ENCODE measurements at regions not wholly inside any gene's neighbourhood (a gene's known extent, or its start where the extent isn't known, plus 50 kb on each side); places are given as distances from the start of the nearest gene placed in this dataset.
A peak's percentile ranks its signal among the peaks of the same experiment; 100 is the strongest.
"Not testable (repeated sequence)": the region's sequence is repeated elsewhere in the genome, so short reads cannot be mapped to it uniquely, and the experiment has no call there.

DNA sequence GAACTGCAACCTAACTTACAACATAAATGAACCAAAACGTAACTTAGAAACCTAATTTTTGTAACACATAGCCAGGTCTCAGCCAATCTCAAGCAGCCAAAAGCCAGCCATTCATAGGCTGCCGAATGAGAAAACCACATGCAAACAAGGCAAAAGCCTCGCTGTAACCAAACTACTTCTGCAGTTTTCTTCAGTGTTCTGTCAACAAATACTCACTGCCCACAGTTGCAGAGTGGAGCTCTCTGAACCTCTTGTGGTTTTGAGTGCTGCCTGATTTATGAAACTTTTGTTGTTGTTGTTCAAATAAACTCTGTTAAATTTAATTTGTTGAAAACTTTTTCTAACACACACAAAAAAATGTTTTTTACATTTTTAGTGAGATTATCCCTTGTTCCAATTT, 251.2 kb downstream of the PAPSS1 start:
- no peak for DNase-seq (ENCODE audit: low spot score)

GRCh38 chr4:107468156-107468555, 251.9 kb downstream of the PAPSS1 start:
- no peak for DNase-seq (ENCODE audit: low spot score)

DNA sequence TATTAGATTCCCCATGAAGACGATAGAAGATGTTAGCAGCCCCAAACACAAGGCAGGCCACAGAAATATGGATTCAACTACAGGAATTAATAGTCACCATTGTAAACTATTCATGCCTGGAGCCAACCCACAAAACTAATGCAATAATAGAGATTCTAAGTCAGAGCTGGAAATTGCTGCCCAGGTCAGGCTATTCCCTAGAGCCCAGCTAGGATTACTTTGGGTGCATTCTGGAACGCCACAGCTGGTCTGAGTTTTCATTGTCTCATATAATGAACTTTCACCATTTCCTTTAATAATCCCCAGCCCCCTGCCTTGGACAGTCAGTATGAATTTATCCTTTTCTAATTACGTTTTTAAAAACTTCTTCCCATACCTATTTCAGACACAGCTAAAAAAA, 252.6 kb downstream of the PAPSS1 start:
- no peak for DNase-seq (ENCODE audit: low spot score)

DNA sequence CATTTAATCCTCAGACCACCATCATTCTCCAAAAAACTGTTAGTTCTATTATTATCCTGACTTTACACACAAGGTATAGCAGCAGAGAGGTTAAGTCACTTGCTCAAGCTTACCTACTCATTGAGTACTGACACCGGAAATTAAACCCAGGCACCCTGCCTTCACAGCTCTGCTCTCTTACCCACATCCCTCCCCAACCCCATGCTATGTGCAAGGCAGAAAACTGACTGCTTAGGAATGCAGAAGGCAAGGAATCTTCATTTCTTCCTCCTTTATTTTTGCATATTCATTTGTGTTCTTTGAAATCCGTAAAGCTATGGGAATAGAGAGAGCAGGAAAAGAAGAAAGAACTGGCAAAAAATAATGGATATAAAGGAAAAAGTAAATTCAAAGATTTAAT, 261.8 kb downstream of the PAPSS1 start:
- DNase-seq (ENCODE audit: low spot score), result no peak

GRCh38 chr4:107453987-107454386, 266.0 kb downstream of the PAPSS1 start:
- no peak for DNase-seq (ENCODE audit: low spot score)

- DNase-seq (ENCODE audit: low spot score), result no peak
Measured at GRCh38 chr4:107452717-107453630, 267.1 kb downstream of the PAPSS1 start.

- no peak for DNase-seq (ENCODE audit: low spot score)
Measured at GRCh38 chr4:107449611-107450369, 270.2 kb downstream of the PAPSS1 start.

DNA sequence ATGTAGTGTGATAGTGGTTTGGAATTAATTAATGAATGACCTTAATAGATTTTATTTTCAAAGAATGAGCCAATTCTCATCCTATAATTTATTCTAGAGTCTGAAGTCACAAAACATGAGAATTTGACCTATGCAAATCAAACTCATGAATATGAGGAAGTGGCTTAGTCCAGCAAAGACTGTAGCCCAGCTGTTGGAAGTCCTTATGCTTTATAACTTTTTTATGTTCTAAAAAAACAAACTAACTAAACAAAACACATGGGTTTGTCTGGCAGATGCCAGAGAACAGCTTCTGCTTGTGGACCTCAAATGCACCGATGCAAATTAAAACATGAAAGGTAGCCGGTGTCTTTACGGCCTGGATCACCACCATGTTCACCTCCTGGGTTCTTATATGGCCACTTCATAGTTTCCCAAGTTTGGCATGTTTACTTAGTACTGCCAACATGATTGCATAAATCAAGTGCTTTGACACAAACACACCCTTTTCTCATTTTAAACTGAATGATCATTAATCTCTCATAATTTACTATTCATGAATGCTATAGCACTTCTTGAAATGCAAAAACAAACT, 277.4 kb downstream of the PAPSS1 start:
- DNase-seq (ENCODE audit: low spot score), result no peak

GRCh38 chr4:107439401-107439800, 280.6 kb downstream of the PAPSS1 start:
- no peak for DNase-seq (ENCODE audit: low spot score)

DNA sequence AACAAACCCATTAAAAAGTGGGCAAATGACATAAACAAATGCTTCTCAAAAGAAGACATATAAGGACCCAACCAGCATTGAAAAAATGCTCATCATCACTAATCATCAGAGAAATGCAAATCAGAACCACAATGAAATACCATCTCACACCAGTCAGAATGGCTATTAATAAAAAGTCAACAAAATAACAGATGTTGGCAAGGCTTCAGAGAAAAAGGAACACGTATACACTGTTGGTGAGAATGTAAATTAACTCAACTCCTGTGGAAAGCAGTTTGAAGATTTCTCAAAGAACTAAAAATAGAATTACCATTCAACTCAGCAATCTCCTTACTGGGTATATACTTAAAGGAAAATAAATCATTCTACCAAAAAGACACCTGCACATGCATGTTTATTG, 283.6 kb downstream of the PAPSS1 start:
- not testable (repeated sequence) for DNase-seq (ENCODE audit: low spot score)

GRCh38 chr4:107432451-107432850, 287.6 kb downstream of the PAPSS1 start:
- no peak for DNase-seq (ENCODE audit: low spot score)

DNA sequence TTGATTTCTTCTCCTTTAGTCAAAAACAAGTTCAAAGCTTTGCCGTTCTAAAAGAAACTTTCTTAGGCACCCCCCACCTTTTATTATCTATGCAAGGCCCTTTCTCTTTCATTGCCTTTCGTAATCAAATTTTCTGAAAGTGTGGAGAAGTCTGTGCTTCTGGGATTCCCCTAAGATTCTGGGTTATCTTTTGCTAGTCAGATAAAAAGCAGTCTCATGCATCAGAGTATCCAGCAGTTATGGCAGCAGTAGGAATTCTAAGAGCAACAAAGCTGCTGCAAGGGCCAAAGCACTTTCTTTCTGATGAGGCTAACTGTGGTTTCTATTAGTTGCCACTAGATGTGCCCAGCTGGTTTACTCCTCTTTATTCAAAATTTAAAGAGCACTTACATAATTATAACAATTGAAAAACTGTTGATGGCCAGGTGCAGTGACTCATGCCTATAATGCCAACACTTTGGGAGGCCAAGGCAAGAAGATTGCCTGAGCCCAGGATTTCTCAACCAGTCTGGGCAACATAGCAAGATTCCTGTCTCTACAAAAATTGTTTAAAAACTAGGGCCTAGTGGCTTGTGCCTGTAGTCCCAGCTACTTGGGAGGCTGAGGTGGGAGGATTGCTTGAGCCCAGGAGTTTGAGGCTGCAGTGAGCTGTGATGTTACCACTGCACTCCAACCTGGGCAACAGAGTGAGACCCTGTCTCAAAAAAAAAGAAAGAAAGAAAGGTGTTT, 296.2 kb downstream of the PAPSS1 start:
- peak; percentile 3 for DNase-seq (ENCODE audit: low spot score)

- peak; percentile 39 for DNase-seq (ENCODE audit: low spot score)
Measured at GRCh38 chr4:107419536-107419935, 300.5 kb downstream of the PAPSS1 start.

GRCh38 chr4:107419052-107419451, 301.0 kb downstream of the PAPSS1 start:
- DNase-seq (ENCODE audit: low spot score), result no peak

DNA sequence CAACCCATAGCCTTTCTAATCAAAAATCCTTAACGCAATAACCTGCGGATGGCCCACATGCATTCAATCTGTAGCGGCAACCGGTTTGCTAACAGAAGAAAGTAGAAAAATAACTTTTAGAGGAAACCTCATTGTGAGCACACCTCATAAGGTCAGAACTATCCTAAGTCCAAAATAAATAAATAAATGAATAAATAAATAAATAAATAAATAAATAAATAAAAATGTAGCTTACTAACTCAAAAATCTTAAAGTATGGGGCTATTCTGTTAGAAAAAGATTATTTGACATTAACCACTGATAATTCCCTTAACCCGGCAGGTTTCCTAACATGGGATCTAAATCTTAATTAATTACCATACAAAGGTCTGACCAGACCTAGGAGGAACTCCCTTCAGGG, 304.5 kb downstream of the PAPSS1 start:
- DNase-seq (ENCODE audit: low spot score), result not testable (repeated sequence)

DNA sequence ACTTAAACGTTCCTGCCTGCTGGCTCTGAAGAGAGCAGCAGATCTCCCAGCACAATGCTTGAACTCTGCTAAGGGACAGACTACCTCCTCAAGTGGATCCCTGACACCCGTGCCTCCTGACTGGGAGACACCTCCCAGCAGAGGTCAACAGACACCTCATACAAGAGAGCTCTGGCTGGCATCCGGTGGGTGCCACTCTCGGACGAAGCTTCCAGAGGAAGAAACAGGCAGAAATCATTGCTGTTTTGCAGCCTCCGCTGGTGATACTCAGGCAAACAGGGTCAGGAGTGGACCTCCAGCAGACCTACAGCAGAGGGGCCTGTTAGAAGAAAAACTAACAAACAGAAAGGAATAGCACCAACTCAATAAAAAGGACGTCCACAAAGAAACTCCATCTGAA, 310.2 kb downstream of the PAPSS1 start:
- DNase-seq (ENCODE audit: low spot score), result not testable (repeated sequence)

DNA sequence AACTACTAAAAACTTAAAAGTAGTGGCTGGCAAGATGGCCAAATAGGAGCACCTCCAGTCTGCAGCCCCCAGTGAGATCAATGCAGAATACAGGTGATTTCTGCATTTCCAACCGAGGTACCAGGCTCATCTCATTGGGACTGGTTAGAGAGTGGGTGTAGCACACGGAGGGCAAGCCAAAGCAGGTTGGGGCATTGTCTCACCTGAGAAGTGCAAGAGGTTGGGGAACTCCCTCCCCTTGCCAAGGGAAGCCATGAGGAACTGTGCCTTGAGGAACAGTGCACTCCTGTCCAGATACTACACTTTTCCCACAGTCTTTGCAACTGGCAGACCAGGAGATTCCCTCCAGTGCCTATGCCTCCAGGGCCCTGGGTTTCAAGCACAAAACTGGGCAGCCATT, 311.1 kb downstream of the PAPSS1 start:
- no peak for DNase-seq (ENCODE audit: low spot score)

GRCh38 chr4:107404591-107405300, 315.3 kb downstream of the PAPSS1 start:
- DNase-seq (ENCODE audit: low spot score), result no peak

DNA sequence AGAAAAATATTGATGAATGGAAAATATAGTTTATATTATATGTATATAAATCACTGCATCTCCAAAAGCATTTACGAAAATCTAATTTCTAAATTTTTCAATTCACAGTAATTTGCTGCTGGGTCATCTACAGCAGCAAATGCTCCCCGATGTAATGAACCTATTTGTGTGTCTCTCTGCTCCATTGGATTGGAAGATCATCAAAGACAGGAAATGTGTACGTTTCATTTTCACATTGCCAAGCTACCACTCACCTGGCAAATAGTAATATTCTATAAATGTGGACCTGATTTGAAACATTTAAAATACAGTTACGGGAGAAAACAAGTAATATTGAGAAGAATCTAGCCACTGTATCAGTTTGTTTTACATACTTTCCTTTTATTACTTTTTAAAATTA, 317.7 kb downstream of the PAPSS1 start:
- no peak for DNase-seq (ENCODE audit: low spot score)

DNA sequence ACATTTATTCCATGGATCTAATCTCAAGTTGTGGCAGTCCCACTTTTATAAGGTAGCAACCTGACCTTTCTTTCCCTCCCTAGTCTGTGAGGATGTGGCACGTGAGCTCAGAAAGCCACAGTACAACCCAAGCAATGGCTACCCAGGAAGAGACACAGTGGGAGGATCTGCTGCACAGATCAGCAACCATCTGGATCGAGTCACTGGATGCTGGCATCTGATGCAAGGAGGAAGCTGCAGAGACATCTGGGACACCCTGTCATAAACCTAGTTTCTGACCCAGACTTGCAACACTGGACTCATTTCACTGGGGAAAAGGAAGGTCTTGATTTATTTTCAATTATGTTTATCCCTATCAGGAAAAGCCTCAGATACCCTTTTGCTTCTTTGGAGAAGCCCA, 327.1 kb downstream of the PAPSS1 start:
- DNase-seq (ENCODE audit: low spot score), result peak; percentile 9

DNA sequence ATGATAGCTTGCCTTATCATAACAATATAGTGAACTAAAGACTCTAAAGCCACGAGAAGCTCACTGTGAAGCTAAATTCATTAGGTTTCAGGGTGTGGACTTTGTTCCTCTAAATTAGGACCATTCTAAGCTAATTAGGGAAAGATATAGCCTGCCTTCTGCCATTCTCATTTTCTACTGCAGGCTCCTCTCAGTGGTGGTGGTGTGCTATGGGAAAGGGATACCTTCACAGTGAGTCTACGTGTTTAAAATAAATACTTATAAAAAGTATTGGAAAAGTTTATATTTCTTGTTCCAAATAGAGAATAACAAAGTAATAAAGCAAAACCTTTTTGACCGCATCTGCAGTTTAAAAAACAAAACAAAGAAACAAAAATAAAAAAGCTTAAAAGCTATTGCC, 327.7 kb downstream of the PAPSS1 start:
- no peak for DNase-seq (ENCODE audit: low spot score)
